Ectodermal cell (in vitro differentiated cells): ENCODE measurements at regions not wholly inside any gene's neighbourhood (a gene's known extent, or its start where the extent isn't known, plus 50 kb on each side); places are given as distances from the start of the nearest gene placed in this dataset.
"Not testable (repeated sequence)": the region's sequence is repeated elsewhere in the genome, so short reads cannot be mapped to it uniquely, and the experiment has no call there.

Source experiments
- H3K27ac ChIP-seq: 2 replicates; pipeline ENCODE4 v1.7.0; 2013; ENCODE audit warnings: mild to moderate bottlenecking, low read depth, low read length; ENCODE audit not compliant: insufficient read depth, poor library complexity, severe bottlenecking
- H3K27me3 ChIP-seq: 2 replicates; pipeline ENCODE4 v1.7.0; 2013; ENCODE audit warnings: mild to moderate bottlenecking, low read length; ENCODE audit not compliant: insufficient read depth, control insufficient read depth, poor library complexity, severe bottlenecking
- H3K36me3 ChIP-seq: one replicate; pipeline ENCODE4 v1.7.0; 2013; ENCODE audit warnings: low read length; ENCODE audit not compliant: control insufficient read depth, insufficient read depth
- H3K4me1 ChIP-seq: one replicate; pipeline ENCODE4 v1.7.0; 2013; ENCODE audit warnings: low read length; ENCODE audit not compliant: control insufficient read depth, insufficient read depth
- H3K4me3 ChIP-seq: 2 replicates; pipeline ENCODE4 v1.7.0; 2013; ENCODE audit warnings: low read depth, low read length, control low read depth; ENCODE audit not compliant: insufficient read depth
- H3K9me3 ChIP-seq: 2 replicates; pipeline ENCODE4 v1.7.0; 2013; ENCODE audit warnings: mild to moderate bottlenecking, low read length, moderate library complexity; ENCODE audit not compliant: control insufficient read depth
- WGBS, 2 experiments: methylation state at CpG; one replicate each; pipeline ENCODE4 v1.1.7; 2013; ENCODE audit warnings: missing lambda C conversion rate in 2 of 2; 5-methylcytosine and 5-hydroxymethylcytosine counted together

DNA sequence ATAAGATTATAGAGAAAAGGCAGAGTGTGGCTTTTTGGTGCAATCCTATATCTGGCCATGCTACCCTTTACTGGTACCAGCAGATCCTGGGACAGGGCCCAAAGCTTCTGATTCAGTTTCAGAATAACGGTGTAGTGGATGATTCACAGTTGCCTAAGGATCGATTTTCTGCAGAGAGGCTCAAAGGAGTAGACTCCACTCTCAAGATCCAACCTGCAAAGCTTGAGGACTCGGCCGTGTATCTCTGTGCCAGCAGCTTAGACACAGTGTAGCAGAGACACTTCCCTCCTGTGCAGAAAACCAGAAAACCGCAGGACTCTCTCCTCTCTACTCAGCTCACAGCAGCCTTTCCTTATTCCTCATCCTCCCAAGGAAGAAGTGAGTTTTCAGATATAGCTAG, 176.3 kb upstream of the PRSS58 start:
- H3K27me3 ChIP-seq, H3K4me1 ChIP-seq, H3K27ac ChIP-seq, H3K36me3 ChIP-seq, H3K9me3 ChIP-seq, H3K4me3 ChIP-seq: not testable (repeated sequence)
- 83 to 95% methylated on average over 4 to 5 of the region's 5 CpGs for WGBS, 2 experiments

DNA sequence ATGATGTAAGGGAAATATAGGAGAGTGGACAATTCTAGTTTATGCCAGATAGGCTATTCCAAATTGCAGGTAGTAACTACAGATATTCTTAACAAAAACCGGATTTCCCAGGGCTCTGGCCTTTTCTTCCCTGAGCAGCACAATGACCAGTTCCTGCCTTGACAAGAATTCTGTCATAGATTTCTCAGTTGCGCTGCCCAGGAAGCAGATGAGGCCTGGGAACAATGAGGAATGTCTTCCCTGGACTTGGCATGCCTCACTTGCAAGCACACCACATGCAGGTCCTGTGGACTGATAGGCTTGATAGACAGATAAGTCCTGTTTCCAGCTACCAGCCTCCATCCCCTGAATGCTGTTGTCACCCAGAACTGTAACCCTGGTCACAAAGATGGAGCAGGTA, 174.5 kb upstream of the PRSS58 start:
- no peak overlapping the region for H3K4me3 ChIP-seq

DNA sequence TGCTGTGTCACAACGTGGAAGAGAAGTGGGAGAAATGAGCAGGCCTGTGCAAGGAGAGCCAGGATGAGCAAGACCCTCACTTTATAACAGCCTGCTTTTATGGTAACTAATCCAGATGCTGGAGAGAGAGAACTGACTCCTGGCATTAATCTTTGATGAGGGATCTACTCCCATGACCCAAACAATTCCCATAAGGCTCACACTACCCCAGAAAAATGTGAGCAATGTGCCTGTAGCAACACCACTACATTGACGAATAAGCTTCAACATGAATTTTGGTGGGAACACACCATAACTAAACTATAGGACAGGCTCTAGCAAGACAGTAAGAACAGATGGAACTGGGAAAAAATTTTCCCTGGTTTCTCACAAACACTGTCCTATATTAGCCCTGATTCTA, 173.6 kb upstream of the PRSS58 start:
- Histone ChIP-seq H3K4me1 (no peaks in the 10 kb centered on the region), H3K36me3 (no peaks in the 10 kb centered on the region), H3K27ac (no peak overlapping the region), H3K4me3 (no peak overlapping the region), H3K27me3 (no peaks in the 10 kb centered on the region), H3K9me3 (no peaks in the 10 kb centered on the region)
- WGBS, 2 experiments = 85 to 89% methylated on average over 2 of the region's 2 CpGs

More for the DNA sequence above, 174.5 kb upstream of the PRSS58 start:
- WGBS, 2 experiments = 88 to 93% methylated on average over 2 of the region's 2 CpGs
- H3K9me3 ChIP-seq = no peaks in the 10 kb centered on the region
- no peaks in the 10 kb centered on the region for H3K27me3 ChIP-seq
- no peaks in the 10 kb centered on the region for H3K36me3 ChIP-seq
- no peak overlapping the region for H3K27ac ChIP-seq
- no peaks in the 10 kb centered on the region for H3K4me1 ChIP-seq

DNA sequence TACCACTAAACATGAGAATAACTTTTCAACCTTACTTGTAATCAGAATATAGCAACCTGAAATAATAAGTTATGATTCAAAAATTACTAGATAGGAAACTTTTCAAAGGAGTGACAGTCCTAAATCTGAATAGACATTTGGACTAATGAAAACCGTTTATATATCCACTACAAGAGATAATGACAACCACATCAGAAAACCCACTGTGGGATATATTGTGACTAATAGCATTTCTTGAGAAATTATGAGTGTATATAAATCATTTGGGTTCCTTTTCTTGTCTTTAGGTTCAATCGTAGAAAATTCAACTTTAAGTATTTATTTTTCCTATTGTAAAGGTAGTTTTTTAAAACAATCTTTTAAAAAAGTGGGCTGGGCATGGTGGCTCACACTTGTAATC, 170.2 kb upstream of the PRSS58 start:
- no peaks in the 10 kb centered on the region for H3K36me3 ChIP-seq
- WGBS, 2 experiments = no CpG with 5 or more reads among the region's 2 CpGs

DNA sequence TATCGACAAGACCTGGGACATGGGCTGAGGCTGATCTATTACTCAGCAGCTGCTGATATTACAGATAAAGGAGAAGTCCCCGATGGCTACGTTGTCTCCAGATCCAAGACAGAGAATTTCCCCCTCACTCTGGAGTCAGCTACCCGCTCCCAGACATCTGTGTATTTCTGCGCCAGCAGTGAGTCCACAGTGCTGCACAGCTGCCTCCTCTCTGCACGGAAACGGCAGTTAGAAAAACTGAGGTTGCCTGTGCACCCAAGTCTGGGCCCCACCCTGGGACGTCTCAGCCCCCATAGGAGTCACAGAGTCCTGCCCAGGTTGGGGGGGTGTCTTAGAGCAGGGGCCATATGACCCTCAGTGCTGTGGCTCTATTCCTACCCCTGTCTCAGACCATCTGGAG, 167.4 kb upstream of the PRSS58 start:
- Histone ChIP-seq H3K4me3 (no peak overlapping the region), H3K27me3 (no peaks in the 10 kb centered on the region), H3K36me3 (no peaks in the 10 kb centered on the region), H3K9me3 (no peaks in the 10 kb centered on the region), H3K27ac (no peak overlapping the region), H3K4me1 (no peaks in the 10 kb centered on the region)
- WGBS, 2 experiments = 73 to 76% methylated on average over 8 of the region's 8 CpGs

More for the DNA sequence above, 170.2 kb upstream of the PRSS58 start:
- no peak overlapping the region for H3K27ac ChIP-seq
- no peaks in the 10 kb centered on the region for H3K9me3 ChIP-seq
- no peaks in the 10 kb centered on the region for H3K27me3 ChIP-seq
- no peaks in the 10 kb centered on the region for H3K4me1 ChIP-seq
- no peak overlapping the region for H3K4me3 ChIP-seq

DNA sequence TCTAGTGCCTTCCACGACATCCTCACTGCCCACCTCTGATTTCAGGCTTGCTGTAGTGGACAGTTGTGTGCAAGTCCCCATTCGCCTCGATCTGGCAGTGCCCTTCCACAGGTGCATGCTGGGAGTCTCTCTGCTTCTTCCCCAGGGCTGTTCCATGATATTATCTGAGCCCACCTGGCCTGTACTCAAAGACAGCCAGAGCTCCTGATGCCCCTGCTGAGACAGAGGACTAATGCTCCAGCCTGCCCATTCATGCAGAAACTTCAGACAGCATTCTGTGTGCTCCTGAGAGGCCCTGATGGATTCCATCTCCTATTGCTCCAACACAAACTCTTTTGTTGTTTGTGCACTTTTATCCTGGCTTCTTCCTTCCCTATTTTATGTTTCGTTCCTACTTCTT, 164.8 kb upstream of the PRSS58 start:
- Histone ChIP-seq H3K9me3 (no peaks in the 10 kb centered on the region), H3K4me3 (no peak overlapping the region), H3K4me1 (no peaks in the 10 kb centered on the region), H3K27ac (no peak overlapping the region), H3K36me3 (no peaks in the 10 kb centered on the region), H3K27me3 (no peaks in the 10 kb centered on the region)
- WGBS, 2 experiments = 92% methylated on average over 4 of the region's 4 CpGs

DNA sequence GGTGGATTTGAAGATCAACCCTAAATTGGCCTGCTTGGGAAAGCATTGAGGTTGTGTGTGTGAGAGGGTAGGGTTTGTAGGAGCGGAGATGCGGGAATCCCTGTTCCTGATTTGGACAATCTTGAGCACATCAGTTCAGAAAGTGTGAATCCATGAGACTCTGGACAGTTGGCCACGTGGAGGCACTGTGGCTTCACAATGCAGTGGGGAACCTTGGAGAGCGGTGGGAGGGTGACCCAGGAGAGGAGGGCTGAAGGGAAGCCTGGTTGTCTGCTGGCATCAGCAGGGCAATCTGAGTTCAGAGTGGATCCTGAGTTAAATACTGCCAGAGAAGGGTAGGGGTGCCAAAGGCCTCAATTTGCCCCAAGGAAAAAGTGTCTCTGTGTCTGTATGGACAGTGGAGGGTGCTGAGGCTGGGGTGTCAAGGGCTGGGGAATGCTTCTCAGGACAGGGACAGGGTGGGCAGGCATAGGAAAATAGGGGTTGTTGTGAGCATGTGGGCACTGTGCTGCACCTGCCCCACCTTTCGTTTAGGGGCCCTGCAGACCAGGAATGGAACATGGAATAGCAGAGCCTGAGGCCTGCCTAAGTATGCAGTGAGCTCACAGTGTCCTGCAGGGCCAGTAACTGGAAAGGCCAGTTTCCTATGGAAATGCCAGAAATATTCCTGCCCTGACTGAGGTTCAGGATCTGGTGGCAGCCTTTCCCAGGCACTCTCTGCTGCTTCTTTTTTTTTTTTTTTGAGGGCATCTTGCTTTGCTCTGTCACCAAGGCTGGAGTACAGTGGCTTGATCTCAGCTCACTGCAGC, 162.9 kb upstream of the PRSS58 start:
- H3K4me1 ChIP-seq = no peaks in the 10 kb centered on the region
- H3K27ac ChIP-seq = no peak overlapping the region
- WGBS, 2 experiments = 74 to 78% methylated on average over 5 of the region's 5 CpGs
- H3K27me3 ChIP-seq = no peaks in the 10 kb centered on the region
- H3K9me3 ChIP-seq = no peaks in the 10 kb centered on the region
- H3K4me3 ChIP-seq = no peak overlapping the region
- H3K36me3 ChIP-seq = no peaks in the 10 kb centered on the region

DNA sequence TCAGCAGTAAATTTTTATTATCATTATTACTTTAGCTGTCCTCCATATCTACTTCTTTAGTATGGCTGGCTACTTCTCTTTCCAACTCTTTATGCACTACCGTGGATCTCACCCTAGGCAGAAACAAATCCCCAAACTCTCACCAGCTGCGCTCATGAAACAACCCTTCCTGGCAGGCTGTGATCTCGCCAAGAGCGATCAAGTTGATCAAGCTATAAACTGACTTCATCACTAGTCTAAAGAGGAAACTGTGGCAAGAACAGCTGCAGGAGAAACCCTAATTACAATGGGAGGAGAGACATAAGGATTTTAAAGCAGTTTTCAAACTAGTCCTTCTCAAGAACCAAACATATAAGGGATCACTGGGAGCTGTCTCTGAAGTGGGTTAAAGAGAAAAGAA, 160.5 kb upstream of the PRSS58 start:
- Histone ChIP-seq H3K4me1 (no peaks in the 10 kb centered on the region), H3K9me3 (no peaks in the 10 kb centered on the region), H3K27ac (no peak overlapping the region), H3K27me3 (no peaks in the 10 kb centered on the region), H3K4me3 (no peak overlapping the region), H3K36me3 (no peaks in the 10 kb centered on the region)
- WGBS, 2 experiments = 88 to 99% methylated on average over 4 of the region's 4 CpGs

DNA sequence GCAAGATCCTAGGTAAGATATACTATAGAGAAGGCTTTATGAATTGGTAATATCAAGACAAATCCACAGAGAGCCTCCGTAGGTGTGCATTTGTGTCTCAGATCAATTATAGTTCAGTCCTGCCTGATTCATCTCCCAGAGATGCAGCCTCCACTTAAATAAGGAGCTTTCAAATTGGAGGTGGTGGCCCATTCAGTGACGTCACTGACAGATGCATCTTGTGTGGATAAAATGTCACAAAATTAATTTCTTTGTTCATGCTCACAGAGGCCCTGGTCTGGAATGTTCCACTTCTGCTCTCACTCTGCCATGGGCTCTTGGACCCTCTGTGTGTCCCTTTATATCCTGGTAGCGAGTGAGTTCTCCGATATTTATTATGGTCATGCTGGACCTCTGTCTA, 157.1 kb upstream of the PRSS58 start:
- Histone ChIP-seq H3K4me3 (no peak overlapping the region), H3K9me3 (no peaks in the 10 kb centered on the region), H3K27me3 (no peaks in the 10 kb centered on the region), H3K36me3 (no peaks in the 10 kb centered on the region), H3K27ac (no peak overlapping the region), H3K4me1 (no peaks in the 10 kb centered on the region)
- 92 to 94% methylated on average over 4 of the region's 4 CpGs for WGBS, 2 experiments

DNA sequence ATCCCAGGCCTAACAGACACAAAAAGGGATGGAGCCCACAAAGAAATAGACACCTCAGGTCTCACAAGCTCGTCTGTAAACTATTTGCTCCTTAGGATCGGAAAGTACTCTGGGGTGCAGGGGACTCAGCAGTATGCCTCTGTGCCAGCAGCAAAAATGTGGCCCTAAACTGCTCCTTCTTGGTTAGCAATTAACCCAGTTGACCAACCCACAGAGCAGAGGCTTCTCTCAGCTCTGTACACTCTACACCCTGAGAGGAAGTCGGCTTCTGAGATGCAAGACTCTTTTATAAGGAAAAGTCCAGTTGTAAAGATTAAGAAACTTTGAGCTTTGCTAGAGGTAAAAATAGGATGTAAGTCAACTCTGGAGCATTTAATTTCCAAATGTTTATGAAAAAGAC, 156.3 kb upstream of the PRSS58 start:
- Histone ChIP-seq H3K9me3 (no peaks in the 10 kb centered on the region), H3K27me3 (no peaks in the 10 kb centered on the region), H3K4me3 (no peak overlapping the region), H3K36me3 (no peaks in the 10 kb centered on the region), H3K4me1 (no peaks in the 10 kb centered on the region), H3K27ac (no peak overlapping the region)
- WGBS, 2 experiments = 86 to 91% methylated on average over 3 of the region's 3 CpGs
